ENCODE measurements at regions not wholly inside any gene's neighbourhood (a gene's known extent, or its start where the extent isn't known, plus 50 kb on each side); places are given as distances from the start of the nearest gene placed in this dataset.

- peak in 2 of 6 experiments; percentile 28 to 54 for TF ChIP-seq CTCF (IDR thresholded peaks at IDR 0.05)
- no peak for TF ChIP-seq POLR2A (IDR thresholded peaks at IDR 0.05)
Observed at GRCh38 chr12:9372202-9372601, 164.0 kb upstream of the PZP start.

Measured in esophagus squamous epithelium (tissue), 4 donors.